NB4 (cell line): ENCODE measurements at regions not wholly inside any gene's neighbourhood (a gene's known extent, or its start where the extent isn't known, plus 50 kb on each side); places are given as distances from the start of the nearest gene placed in this dataset.
"Not testable (repeated sequence)": the region's sequence is repeated elsewhere in the genome, so short reads cannot be mapped to it uniquely, and the experiment has no call there.

Source experiments
- DNase-seq: peaks from one replicate; pipeline ENCODE4 v3.0.0; 2010; ENCODE audit warnings: low read depth
- H3K4me3 ChIP-seq: one replicate; pipeline ENCODE4 v1.5.1; 2011; ENCODE audit warnings: mild to moderate bottlenecking, low read depth, low read length, moderate library complexity
- MYC ChIP-seq: IDR thresholded peaks from 2 replicates; pipeline ENCODE4 v1.6.1; 2011; ENCODE audit warnings: low read depth, low read length
- POLR2A ChIP-seq: IDR thresholded peaks from 2 replicates; pipeline ENCODE4 v1.6.1; 2011; ENCODE audit warnings: mild to moderate bottlenecking; ENCODE audit not compliant: insufficient read length; ENCODE audit errors: extremely low read depth
- TF ChIP-seq, protein P1 (sequence below): IDR thresholded peaks from one replicate; pipeline ENCODE4 v1.5.1; 2012; ENCODE audit warnings: low read depth, low read length
- TF ChIP-seq, protein P2 (sequence below): IDR thresholded peaks from 2 replicates; pipeline ENCODE4 v1.6.1; 2011; ENCODE audit warnings: low read depth, low read length

DNA sequence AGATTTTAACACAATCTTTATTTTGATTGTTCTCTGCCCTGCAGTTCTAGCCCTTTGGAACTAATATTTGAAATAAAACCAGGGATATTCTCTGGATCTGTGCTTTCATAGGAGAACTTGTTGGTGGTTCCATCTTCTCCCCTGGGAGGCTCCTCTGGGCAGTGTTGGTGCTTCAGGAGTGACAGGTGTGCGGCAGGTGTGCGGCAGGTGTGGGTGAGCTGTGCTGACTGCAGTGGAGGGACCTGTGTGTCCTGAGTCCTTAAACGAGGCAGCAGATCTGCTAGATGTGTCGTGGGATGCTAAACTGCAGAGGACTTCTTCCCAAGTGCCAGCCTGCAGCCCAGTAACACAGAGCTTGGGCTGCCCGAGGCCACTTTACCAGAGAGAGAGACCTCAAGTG is 98.4 kb downstream of the LYZL1 start:
- TF ChIP-seq, protein P1, sequence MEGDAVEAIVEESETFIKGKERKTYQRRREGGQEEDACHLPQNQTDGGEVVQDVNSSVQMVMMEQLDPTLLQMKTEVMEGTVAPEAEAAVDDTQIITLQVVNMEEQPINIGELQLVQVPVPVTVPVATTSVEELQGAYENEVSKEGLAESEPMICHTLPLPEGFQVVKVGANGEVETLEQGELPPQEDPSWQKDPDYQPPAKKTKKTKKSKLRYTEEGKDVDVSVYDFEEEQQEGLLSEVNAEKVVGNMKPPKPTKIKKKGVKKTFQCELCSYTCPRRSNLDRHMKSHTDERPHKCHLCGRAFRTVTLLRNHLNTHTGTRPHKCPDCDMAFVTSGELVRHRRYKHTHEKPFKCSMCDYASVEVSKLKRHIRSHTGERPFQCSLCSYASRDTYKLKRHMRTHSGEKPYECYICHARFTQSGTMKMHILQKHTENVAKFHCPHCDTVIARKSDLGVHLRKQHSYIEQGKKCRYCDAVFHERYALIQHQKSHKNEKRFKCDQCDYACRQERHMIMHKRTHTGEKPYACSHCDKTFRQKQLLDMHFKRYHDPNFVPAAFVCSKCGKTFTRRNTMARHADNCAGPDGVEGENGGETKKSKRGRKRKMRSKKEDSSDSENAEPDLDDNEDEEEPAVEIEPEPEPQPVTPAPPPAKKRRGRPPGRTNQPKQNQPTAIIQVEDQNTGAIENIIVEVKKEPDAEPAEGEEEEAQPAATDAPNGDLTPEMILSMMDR = no peak
- DNase-seq = no peak
- no peak overlapping the region for H3K4me3 ChIP-seq

DNA sequence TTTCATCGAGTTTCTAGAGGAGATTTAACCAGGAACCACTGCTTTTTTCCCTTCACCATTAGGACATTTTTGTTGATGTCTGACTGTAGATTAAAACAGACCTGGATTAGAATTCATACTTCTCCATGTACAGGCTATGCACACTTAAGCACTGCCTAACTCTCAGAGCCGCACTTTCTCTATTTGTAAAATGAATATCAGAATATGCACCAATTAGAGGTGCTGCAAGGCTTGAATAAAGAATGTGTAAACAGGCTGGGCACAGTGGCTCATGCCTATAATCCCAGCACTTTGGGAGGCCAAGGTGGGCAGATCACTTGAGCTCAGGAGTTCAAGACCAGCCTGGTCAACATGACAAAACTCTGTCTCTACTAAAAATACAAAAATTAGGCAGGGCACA is 99.2 kb downstream of the LYZL1 start:
- DNase-seq, H3K4me3 ChIP-seq: not testable (repeated sequence)

DNA sequence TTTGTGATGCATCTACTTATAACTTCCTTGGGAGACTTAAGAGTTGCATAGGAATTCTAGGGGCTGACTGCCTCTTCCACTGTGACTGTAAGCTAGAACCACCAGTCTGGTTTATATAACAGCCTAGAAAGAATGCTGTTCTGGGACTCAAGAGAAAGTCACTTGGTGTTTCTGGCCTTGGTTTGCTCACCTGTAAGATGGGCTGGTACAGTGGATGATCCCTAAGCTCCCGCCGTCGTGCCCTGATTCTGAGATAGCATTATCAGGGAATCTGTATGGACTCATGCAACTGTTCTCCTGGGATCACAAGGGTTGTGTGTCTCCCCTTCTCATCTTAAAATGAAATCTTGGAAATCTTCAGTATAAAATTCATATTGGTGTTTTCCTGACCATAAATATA is 100.6 kb downstream of the LYZL1 start:
- no peak for DNase-seq
- TF ChIP-seq POLR2A (no peak), MYC (no peak)
- TF ChIP-seq, protein P2, sequence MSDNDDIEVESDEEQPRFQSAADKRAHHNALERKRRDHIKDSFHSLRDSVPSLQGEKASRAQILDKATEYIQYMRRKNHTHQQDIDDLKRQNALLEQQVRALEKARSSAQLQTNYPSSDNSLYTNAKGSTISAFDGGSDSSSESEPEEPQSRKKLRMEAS = no peak
- TF ChIP-seq, protein P1 = no peak
- H3K4me3 ChIP-seq = no peak overlapping the region

DNA sequence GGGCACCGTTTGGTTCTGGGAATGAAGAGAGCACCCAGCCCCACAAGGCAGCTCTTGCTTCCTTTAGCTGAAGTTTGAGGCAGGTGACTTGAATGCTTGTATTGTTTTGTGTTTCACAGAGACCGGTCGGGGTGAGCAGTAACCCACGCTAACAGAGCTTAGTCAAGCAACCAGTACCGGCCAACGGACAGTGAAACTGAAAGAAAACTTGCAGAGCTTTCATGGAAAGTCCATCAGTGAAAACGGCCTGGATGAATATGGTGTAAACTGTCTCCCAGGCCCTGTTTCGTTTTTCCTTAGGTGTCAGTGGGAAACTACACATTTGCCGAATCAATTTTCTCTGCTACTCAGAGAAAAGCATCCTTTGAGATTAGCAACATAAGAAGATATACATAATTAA is 101.1 kb downstream of the LYZL1 start:
- TF ChIP-seq MYC = no peak
- TF ChIP-seq, protein P1 = no peak
- TF ChIP-seq, protein P2 = no peak
- no peak for TF ChIP-seq POLR2A
- DNase-seq = no peak
- H3K4me3 ChIP-seq = no peak overlapping the region

DNA sequence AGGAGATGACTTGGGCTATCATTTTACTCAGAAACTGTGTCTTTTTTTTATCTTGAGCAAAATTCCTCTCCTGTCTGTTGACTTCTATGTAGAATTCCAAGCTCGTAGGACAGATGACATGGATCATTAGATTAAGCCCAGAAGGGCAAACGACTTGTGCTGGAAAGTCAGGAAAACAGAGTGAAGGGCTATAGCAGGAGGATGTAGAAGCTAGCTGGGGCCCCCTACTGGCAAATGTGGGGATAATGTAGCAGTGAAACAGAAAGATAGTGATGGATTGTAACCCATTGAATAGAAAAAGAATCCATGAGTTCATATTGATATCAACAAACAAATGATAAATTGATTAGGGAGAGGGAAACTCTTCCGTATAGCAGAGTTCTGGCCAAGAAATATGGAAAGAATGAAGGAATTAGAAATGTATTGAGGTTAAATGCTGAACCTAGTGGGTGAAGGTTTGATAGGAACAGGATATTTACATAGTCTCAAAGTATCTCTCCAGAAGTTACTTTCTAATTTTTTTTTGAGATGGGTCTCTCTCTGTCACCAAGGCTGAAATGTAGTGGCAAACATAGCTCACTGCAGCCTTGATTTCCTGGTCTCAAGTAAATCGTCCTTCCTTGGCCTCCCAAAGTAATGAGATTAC is 103.6 kb downstream of the LYZL1 start:
- DNase-seq = peak; percentile 31
- H3K4me3 ChIP-seq = no peak overlapping the region
- TF ChIP-seq, protein P1 = peak; percentile 67
- no peak for TF ChIP-seq MYC

DNA sequence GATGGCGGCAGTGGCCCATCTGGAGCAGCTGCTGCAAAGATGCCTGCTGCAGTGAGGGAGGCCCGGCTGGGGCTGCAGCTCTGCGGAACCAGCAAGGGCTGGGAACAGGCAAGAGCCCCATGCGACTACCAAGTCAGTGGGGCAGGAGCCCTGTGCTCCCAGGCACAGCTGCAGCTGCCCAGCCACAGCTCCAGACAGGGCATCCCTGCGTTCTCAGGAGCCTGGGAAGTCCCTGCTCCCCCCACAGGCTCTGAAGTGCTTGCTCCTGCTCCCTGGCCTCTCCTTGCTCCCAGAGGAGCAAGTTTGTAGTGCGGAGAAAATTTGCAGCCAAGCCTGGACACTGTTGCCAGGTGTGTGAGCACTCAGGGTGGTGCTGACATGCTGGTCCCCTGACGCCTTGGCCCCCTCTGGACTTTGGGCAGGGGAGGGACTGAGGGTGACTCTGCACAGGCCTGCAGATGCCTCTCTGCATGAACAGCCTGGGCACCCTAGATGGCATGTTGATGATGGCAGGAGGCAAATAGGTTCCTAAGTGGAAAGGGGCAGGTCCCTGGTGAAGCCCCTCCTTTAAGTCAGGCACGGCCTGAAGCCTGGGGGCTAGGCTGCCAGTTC is 105.6 kb downstream of the LYZL1 start:
- H3K4me3 ChIP-seq = no peak overlapping the region
- TF ChIP-seq POLR2A = no peak
- no peak for TF ChIP-seq MYC
- TF ChIP-seq, protein P2 = no peak
- TF ChIP-seq, protein P1 = no peak

DNA sequence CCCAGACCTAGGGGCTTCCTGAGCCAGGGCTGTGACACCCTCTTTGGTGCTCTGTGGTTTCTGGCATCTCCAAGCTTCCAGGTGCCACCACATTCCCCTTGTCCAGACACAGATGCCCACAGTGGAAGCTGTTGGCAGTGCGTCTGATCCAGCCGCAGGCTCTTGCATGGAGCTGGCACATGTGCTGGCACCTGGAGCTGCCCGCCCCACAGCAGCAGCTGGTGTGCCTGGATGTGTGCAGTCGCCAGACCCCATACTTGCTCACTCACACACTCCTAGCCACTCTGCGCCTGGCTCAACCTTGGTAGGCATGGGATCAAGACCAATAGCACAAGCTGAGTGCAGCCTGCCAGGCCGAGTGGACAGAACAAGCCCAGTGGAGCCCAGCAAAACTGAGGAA is 106.5 kb downstream of the LYZL1 start:
- DNase-seq = no peak
- no peak for TF ChIP-seq MYC
- TF ChIP-seq, protein P1 = no peak
- TF ChIP-seq, protein P2 = no peak
- no peak for TF ChIP-seq POLR2A
- H3K4me3 ChIP-seq = no peak overlapping the region

More for the DNA sequence above, 105.6 kb downstream of the LYZL1 start:
- no peak for DNase-seq
